ENCODE measurements at regions not wholly inside any gene's neighbourhood (a gene's known extent, or its start where the extent isn't known, plus 50 kb on each side); places are given as distances from the start of the nearest gene placed in this dataset.

DNA sequence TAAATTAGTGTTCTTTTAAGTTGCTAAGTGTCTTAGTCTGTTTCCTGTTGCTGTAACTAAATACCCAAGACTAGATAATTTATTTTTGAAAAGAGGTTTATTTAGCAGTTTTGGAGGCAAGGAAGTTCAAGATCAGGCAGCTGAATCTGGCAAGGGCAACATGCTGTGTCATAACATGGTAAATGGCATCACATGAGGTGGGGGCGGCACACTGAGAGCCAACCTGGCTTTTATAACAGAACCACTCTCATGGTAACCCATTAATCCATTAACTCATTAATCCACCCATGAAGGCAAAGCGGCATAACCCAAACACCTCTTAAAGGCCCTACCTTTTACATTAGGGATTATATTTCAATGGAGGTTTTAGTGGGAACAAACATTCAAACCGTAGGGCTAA is 182.2 kb upstream of the GATB start:
- WGBS (ENCODE audit: insufficient coverage): no CpG with 5 or more reads among the region's 3 CpGs
- DNase-seq: no peak
- ChIA-PET CTCF (interaction anchor here (1.3 kb wide), 1 partner anchor 33 kb away, joined by 3 read pairs; no protein-coding TSS in a partner anchor), POLR2A (no interaction called here)
- Histone ChIP-seq H3K27me3 (replicated peaks in 2 of 5; ENCODE audit: control insufficient read depth in 4 of 5, insufficient read depth in 5 of 5, low read length in 4 of 5) (no peaks in the 10 kb centered on the region), H3K36me3 (ENCODE audit: control insufficient read depth in 4 of 4, insufficient read depth in 4 of 4, low read length in 3 of 4) (no peaks in the 10 kb centered on the region), H3K4me1 (ENCODE audit: control extremely low read depth in 1 of 4, control insufficient read depth in 4 of 4, insufficient read depth in 4 of 4, low read length in 3 of 4) (no peaks in the 10 kb centered on the region), H3K9me3 (ENCODE audit: control extremely low read depth in 1 of 5, control insufficient read depth in 4 of 5, insufficient read depth in 2 of 5, low read depth in 1 of 5, low read length in 4 of 5) (peaks cover 0 to 21% (median 14%) of the 10 kb centered on the region in 5 experiments), H3K27ac (ENCODE audit: insufficient read depth in 1 of 2, low read depth in 1 of 2, low read length in 2 of 2, poor library complexity in 1 of 2, severe bottlenecking in 2 of 2) (no peak overlapping the region), H3K4me3 (ENCODE audit: control insufficient read depth in 1 of 7, extremely low read depth in 1 of 7, insufficient read depth in 4 of 7, low read depth in 2 of 7, low read length in 6 of 7) (no peak overlapping the region)

- ChIA-PET POLR2A (no interaction called here), CTCF (no interaction called here)
- Histone ChIP-seq H3K27me3 (replicated peaks in 2 of 5; ENCODE audit: control insufficient read depth in 4 of 5, insufficient read depth in 5 of 5, low read length in 4 of 5) (peaks cover 0 to 3% (median 0%) of the 10 kb centered on the region in 5 experiments), H3K9me3 (ENCODE audit: control extremely low read depth in 1 of 5, control insufficient read depth in 4 of 5, insufficient read depth in 2 of 5, low read depth in 1 of 5, low read length in 4 of 5) (peaks cover 0 to 8% (median 4%) of the 10 kb centered on the region in 5 experiments), H3K27ac (ENCODE audit: insufficient read depth in 1 of 2, low read depth in 1 of 2, low read length in 2 of 2, poor library complexity in 1 of 2, severe bottlenecking in 2 of 2) (no peak overlapping the region), H3K4me1 (ENCODE audit: control extremely low read depth in 1 of 4, control insufficient read depth in 4 of 4, insufficient read depth in 4 of 4, low read length in 3 of 4) (no peaks in the 10 kb centered on the region), H3K36me3 (ENCODE audit: control insufficient read depth in 4 of 4, insufficient read depth in 4 of 4, low read length in 3 of 4) (no peaks in the 10 kb centered on the region), H3K4me3 (ENCODE audit: control insufficient read depth in 1 of 7, extremely low read depth in 1 of 7, insufficient read depth in 4 of 7, low read depth in 2 of 7, low read length in 6 of 7) (no peak overlapping the region)
- WGBS (ENCODE audit: insufficient coverage): 80% methylated on average over 1 of the region's 3 CpGs
- DNase-seq: no peak
Measured at GRCh38 chr4:151940926-151941617, 180.3 kb upstream of the GATB start.

- Histone ChIP-seq H3K36me3 (ENCODE audit: control insufficient read depth in 4 of 4, insufficient read depth in 4 of 4, low read length in 3 of 4) (no peaks in the 10 kb centered on the region), H3K9me3 (ENCODE audit: control extremely low read depth in 1 of 5, control insufficient read depth in 4 of 5, insufficient read depth in 2 of 5, low read depth in 1 of 5, low read length in 4 of 5) (peaks cover 0 to 2% (median 0%) of the 10 kb centered on the region in 5 experiments), H3K27ac (ENCODE audit: insufficient read depth in 1 of 2, low read depth in 1 of 2, low read length in 2 of 2, poor library complexity in 1 of 2, severe bottlenecking in 2 of 2) (no peak overlapping the region), H3K27me3 (replicated peaks in 2 of 5; ENCODE audit: control insufficient read depth in 4 of 5, insufficient read depth in 5 of 5, low read length in 4 of 5) (peaks cover 0 to 3% (median 0%) of the 10 kb centered on the region in 5 experiments), H3K4me3 (ENCODE audit: control insufficient read depth in 1 of 7, extremely low read depth in 1 of 7, insufficient read depth in 4 of 7, low read depth in 2 of 7, low read length in 6 of 7) (no peak overlapping the region), H3K4me1 (ENCODE audit: control extremely low read depth in 1 of 4, control insufficient read depth in 4 of 4, insufficient read depth in 4 of 4, low read length in 3 of 4) (no peaks in the 10 kb centered on the region)
- WGBS (ENCODE audit: insufficient coverage): 93% methylated on average over 2 of the region's 2 CpGs
- CTCF ChIA-PET: no interaction called here
- no peak for DNase-seq
- POLR2A ChIA-PET: no interaction called here
Measured at GRCh38 chr4:151940291-151940690, 179.5 kb upstream of the GATB start.

DNA sequence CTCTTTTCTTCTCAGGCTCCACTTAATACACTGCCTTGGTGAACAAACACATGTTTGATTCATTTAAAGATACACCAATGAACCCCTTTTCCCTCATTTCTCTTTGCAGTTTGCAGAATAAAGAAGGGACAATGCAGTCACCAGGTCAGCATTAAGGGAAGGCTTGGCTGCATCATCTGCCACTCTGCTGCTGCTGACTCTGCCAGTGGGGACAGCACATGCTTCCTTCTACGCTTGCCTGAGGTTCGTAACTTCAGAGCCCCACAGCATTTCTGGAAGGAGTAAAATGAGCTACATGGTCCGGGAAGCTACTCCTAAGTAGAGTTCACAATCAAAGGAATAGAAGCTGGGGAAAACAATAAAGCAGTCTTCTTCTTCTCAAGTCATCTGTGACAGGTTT is 178.9 kb upstream of the GATB start:
- DNase-seq: no peak
- peaks cover 0 to 2% (median 0%) of the 10 kb centered on the region in 5 experiments for H3K9me3 ChIP-seq (ENCODE audit: control extremely low read depth in 1 of 5, control insufficient read depth in 4 of 5, insufficient read depth in 2 of 5, low read depth in 1 of 5, low read length in 4 of 5)
- no peaks in the 10 kb centered on the region for H3K4me1 ChIP-seq (ENCODE audit: control extremely low read depth in 1 of 4, control insufficient read depth in 4 of 4, insufficient read depth in 4 of 4, low read length in 3 of 4)
- POLR2A ChIA-PET: no interaction called here
- no peak overlapping the region for H3K27ac ChIP-seq (ENCODE audit: insufficient read depth in 1 of 2, low read depth in 1 of 2, low read length in 2 of 2, poor library complexity in 1 of 2, severe bottlenecking in 2 of 2)
- H3K27me3 ChIP-seq (replicated peaks in 2 of 5; ENCODE audit: control insufficient read depth in 4 of 5, insufficient read depth in 5 of 5, low read length in 4 of 5): peaks cover 0 to 3% (median 0%) of the 10 kb centered on the region in 5 experiments
- CTCF ChIA-PET: no interaction called here
- 88% methylated on average over 2 of the region's 3 CpGs for WGBS (ENCODE audit: insufficient coverage)
- H3K4me3 ChIP-seq (ENCODE audit: control insufficient read depth in 1 of 7, extremely low read depth in 1 of 7, insufficient read depth in 4 of 7, low read depth in 2 of 7, low read length in 6 of 7): no peak overlapping the region
- no peaks in the 10 kb centered on the region for H3K36me3 ChIP-seq (ENCODE audit: control insufficient read depth in 4 of 4, insufficient read depth in 4 of 4, low read length in 3 of 4)

GRCh38 chr4:151935411-151935810 is 174.6 kb upstream of the GATB start:
- Histone ChIP-seq H3K27ac (ENCODE audit: insufficient read depth in 1 of 2, low read depth in 1 of 2, low read length in 2 of 2, poor library complexity in 1 of 2, severe bottlenecking in 2 of 2) (no peak overlapping the region), H3K4me3 (ENCODE audit: control insufficient read depth in 1 of 7, extremely low read depth in 1 of 7, insufficient read depth in 4 of 7, low read depth in 2 of 7, low read length in 6 of 7) (no peak overlapping the region), H3K36me3 (ENCODE audit: control insufficient read depth in 4 of 4, insufficient read depth in 4 of 4, low read length in 3 of 4) (no peaks in the 10 kb centered on the region), H3K4me1 (ENCODE audit: control extremely low read depth in 1 of 4, control insufficient read depth in 4 of 4, insufficient read depth in 4 of 4, low read length in 3 of 4) (peaks cover 0 to under 1% (median 0%) of the 10 kb centered on the region in 4 experiments), H3K9me3 (ENCODE audit: control extremely low read depth in 1 of 5, control insufficient read depth in 4 of 5, insufficient read depth in 2 of 5, low read depth in 1 of 5, low read length in 4 of 5) (no peaks in the 10 kb centered on the region), H3K27me3 (replicated peaks in 2 of 5; ENCODE audit: control insufficient read depth in 4 of 5, insufficient read depth in 5 of 5, low read length in 4 of 5) (peaks cover 0 to 3% (median 0%) of the 10 kb centered on the region in 5 experiments)
- POLR2A ChIA-PET: interaction anchor here (0.7 kb wide), 1 partner anchor 247 kb away, joined by 3 read pairs; no protein-coding TSS in a partner anchor
- CTCF ChIA-PET: no interaction called here
- DNase-seq: no peak
- 78% methylated on average over 1 of the region's 1 CpG for WGBS (ENCODE audit: insufficient coverage)

DNA sequence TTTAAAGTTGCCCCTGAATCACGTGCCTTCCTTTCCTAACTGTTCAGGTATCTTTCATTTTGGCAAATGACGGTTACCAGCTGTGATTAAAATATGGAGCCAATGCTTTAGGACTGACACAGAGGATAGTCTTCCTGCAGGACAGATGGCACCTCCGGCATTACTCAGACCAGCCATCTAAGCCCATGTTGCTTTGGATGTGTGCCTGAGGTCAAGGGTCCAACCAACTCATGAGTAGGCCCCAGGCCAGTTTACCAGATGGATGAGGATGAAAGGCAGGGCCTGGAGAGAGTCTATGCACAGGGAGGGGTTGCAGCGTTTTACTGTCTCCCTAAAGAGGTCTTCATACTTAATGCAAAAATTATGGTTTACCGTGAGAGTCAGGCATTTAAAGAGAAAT is 174.0 kb upstream of the GATB start:
- POLR2A ChIA-PET: no interaction called here
- H3K27me3 ChIP-seq (replicated peaks in 2 of 5; ENCODE audit: control insufficient read depth in 4 of 5, insufficient read depth in 5 of 5, low read length in 4 of 5): peaks cover 0 to 3% (median 0%) of the 10 kb centered on the region in 5 experiments
- 100% methylated on average over 5 of the region's 5 CpGs for WGBS (ENCODE audit: insufficient coverage)
- no peak for DNase-seq
- no peaks in the 10 kb centered on the region for H3K9me3 ChIP-seq (ENCODE audit: control extremely low read depth in 1 of 5, control insufficient read depth in 4 of 5, insufficient read depth in 2 of 5, low read depth in 1 of 5, low read length in 4 of 5)
- H3K36me3 ChIP-seq (ENCODE audit: control insufficient read depth in 4 of 4, insufficient read depth in 4 of 4, low read length in 3 of 4): no peaks in the 10 kb centered on the region
- CTCF ChIA-PET: no interaction called here
- H3K27ac ChIP-seq (ENCODE audit: insufficient read depth in 1 of 2, low read depth in 1 of 2, low read length in 2 of 2, poor library complexity in 1 of 2, severe bottlenecking in 2 of 2): no peak overlapping the region
- no peak overlapping the region for H3K4me3 ChIP-seq (ENCODE audit: control insufficient read depth in 1 of 7, extremely low read depth in 1 of 7, insufficient read depth in 4 of 7, low read depth in 2 of 7, low read length in 6 of 7)
- peaks cover 0 to 3% (median 0%) of the 10 kb centered on the region in 4 experiments for H3K4me1 ChIP-seq (ENCODE audit: control extremely low read depth in 1 of 4, control insufficient read depth in 4 of 4, insufficient read depth in 4 of 4, low read length in 3 of 4)

DNA sequence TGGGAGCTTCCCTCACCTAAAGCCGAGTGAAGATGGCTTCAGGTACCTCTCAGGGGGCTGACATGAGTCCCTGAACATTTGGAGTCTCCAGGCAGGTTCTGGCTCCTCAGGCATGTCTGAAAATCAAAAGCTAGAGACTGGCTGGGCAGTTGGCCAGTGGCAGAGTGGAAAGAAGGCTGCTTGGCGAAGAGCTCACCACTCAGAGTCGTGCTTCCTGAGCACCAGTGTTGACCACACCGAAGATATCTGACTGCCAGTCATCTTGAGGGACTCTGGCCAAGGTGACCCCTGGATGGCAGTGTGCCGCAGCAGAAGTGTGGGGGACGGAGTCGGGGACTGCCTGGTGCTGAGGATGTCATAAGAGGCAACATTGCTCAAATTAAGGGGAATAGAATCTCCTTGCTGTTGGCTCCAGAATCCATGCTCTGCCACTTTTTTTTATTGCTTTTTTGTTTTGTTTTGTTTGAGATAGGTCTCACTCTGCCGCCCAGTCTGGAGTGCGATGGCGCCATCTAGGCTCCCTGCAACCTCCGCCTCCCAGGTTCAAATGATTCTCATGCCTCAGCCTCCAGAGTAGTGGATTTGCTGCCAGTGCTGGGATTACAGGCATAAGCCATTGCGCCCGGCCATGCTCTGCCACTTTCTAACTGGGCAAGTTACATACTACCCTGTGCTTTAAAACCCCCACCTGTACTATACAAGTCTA is 172.5 kb upstream of the GATB start:
- POLR2A ChIA-PET: interaction anchor here (0.7 kb wide), 1 partner anchor 1252 kb away, joined by 6 read pairs; no protein-coding TSS in a partner anchor

More for the DNA sequence above, 172.5 kb upstream of the GATB start:
- no peaks in the 10 kb centered on the region for H3K9me3 ChIP-seq (ENCODE audit: control extremely low read depth in 1 of 5, control insufficient read depth in 4 of 5, insufficient read depth in 2 of 5, low read depth in 1 of 5, low read length in 4 of 5)
- H3K27me3 ChIP-seq (replicated peaks in 2 of 5; ENCODE audit: control insufficient read depth in 4 of 5, insufficient read depth in 5 of 5, low read length in 4 of 5): peaks cover 0 to 3% (median 0%) of the 10 kb centered on the region in 5 experiments
- H3K36me3 ChIP-seq (ENCODE audit: control insufficient read depth in 4 of 4, insufficient read depth in 4 of 4, low read length in 3 of 4): no peaks in the 10 kb centered on the region
- 92% methylated on average over 12 of the region's 13 CpGs for WGBS (ENCODE audit: insufficient coverage)
- CTCF ChIA-PET: no interaction called here
- peaks cover 0 to 3% (median 0%) of the 10 kb centered on the region in 4 experiments for H3K4me1 ChIP-seq (ENCODE audit: control extremely low read depth in 1 of 4, control insufficient read depth in 4 of 4, insufficient read depth in 4 of 4, low read length in 3 of 4)
- no peak overlapping the region for H3K27ac ChIP-seq (ENCODE audit: insufficient read depth in 1 of 2, low read depth in 1 of 2, low read length in 2 of 2, poor library complexity in 1 of 2, severe bottlenecking in 2 of 2)
- H3K4me3 ChIP-seq (ENCODE audit: control insufficient read depth in 1 of 7, extremely low read depth in 1 of 7, insufficient read depth in 4 of 7, low read depth in 2 of 7, low read length in 6 of 7): no peak overlapping the region
- DNase-seq: no peak
